GM18858 (cell line): ENCODE measurements at regions not wholly inside any gene's neighbourhood (a gene's known extent, or its start where the extent isn't known, plus 50 kb on each side); places are given as distances from the start of the nearest gene placed in this dataset.
"Not testable (repeated sequence)": the region's sequence is repeated elsewhere in the genome, so short reads cannot be mapped to it uniquely, and the experiment has no call there.

ENCODE experiments used
- ATAC-seq: cut with Tn5 transposase; IDR thresholded peaks from one replicate; pipeline ENCODE4 v1.9.1; 2021; ENCODE audit not compliant: unreplicated experiment

- ATAC-seq: no peak
Observed at GRCh38 chr15:22240403-22240802, 160.1 kb downstream of the OR4M2 start.

DNA sequence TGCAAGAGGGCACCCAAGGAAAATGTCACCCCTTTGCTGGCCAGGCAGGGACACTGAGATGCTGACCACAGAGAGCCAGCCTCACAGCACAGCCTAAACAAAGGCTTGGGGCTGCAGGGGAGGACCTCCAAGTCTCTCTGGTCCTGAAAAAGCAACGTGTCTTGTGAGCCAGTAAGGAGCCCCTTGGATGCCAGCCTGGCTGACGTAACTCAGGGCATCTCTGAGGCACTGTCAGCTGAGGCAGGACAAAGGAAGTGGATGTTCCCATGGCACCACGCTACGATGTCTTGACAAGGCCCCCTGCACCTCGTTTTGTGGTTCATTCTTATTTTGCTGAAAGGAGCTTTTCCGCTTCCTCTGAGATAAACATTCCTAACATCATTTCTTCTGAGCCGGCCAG is 160.7 kb downstream of the OR4M2 start:
- no peak for ATAC-seq

GRCh38 chr15:22241451-22241850 is 161.1 kb downstream of the OR4M2 start:
- no peak for ATAC-seq

DNA sequence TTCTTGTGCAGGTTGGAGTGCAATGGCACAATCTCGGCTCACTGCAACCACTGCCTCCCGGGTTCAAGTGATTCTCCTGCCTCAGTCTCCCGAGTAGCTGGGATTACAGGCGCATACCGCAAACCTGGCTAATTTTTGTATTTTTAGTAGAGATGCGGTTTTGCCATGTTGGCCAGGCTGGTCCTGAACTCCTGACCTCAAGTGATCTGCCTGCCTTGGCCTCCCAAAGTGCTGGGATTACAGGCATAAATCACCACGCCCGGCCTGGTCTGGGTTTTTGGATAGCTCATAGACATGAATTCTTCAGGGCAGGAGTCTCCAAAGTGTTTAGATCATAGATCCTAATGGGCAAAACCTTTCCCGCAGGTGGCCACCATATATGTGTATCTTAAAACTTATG is 162.0 kb downstream of the OR4M2 start:
- ATAC-seq: not testable (repeated sequence)

DNA sequence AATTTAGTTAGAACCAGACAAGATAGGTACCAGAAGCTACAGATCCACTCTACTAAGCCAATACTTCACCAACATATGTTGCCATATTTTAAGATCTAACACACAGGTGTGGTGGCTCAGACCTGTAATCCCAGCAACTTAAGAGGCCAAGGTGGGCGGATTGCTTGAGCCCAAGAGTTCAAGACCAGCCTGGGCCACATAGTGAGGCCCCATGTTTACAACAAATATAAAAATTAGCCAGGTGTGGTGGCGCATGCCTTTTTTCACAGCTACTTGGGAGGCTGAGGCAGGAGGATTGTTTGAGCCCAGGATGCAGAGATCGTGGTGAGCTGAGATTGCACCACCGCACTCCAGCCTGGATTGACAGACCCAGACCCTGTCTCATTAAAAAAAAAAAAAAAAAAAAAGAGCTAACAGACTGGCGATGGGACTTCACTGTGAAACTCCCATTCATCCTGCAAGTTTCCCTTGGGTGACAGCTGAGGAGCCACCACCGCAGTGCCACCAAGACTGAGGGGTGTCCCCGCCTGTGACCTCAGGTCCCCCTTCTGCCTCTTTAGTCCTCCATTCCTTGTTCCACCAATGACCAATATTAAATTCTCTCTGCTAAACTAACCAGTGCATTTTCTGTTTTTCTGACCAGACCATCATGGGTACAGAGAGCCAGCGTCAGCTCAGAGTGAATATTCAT is 163.3 kb downstream of the OR4M2 start:
- no peak for ATAC-seq

GRCh38 chr15:22249511-22249910 is 169.2 kb downstream of the OR4M2 start:
- ATAC-seq: not testable (repeated sequence)

DNA sequence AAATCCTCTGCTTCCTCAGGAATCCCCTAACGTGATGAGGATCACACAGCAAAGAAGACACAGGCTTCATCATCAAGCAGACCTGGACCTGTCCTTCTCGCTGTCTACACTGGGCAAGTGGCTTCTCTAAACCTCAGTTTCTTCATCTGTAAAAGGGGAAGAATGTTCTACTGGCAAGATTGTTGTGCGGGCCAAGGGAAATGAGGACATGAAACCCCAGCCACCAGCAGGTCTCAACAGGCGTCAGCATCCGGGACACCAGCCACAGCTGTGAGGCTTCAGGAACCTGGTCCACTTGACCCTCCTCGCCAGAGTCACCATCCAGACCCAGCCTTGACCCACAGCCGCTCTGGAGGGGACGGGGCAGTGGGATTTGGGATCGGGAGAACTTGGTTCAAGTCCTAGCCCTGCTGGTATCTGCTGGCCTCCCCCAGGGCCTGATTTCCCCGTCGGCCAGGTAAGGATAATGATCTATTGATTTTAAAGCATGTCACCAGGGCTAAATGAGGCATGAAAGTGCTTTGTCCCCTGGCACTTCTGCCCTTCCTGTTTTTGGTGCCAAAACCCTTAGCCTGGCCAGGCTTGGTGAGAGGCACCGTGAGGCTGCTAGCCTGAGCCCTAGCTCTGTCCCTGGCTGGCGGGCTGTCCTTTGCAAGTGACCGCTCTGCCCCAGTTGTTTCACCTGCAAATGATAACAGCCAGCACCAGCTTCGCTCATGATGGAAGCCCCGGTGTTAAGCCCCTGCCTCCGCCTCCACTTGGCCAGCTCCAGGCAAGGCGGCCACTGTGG is 170.4 kb downstream of the OR4M2 start:
- ATAC-seq: not testable (repeated sequence)

- no peak for ATAC-seq
Observed at GRCh38 chr15:22251422-22251821, 171.1 kb downstream of the OR4M2 start.

GRCh38 chr15:22252047-22252446 is 171.7 kb downstream of the OR4M2 start:
- not testable (repeated sequence) for ATAC-seq

GRCh38 chr15:22252521-22252920 is 172.2 kb downstream of the OR4M2 start:
- not testable (repeated sequence) for ATAC-seq

DNA sequence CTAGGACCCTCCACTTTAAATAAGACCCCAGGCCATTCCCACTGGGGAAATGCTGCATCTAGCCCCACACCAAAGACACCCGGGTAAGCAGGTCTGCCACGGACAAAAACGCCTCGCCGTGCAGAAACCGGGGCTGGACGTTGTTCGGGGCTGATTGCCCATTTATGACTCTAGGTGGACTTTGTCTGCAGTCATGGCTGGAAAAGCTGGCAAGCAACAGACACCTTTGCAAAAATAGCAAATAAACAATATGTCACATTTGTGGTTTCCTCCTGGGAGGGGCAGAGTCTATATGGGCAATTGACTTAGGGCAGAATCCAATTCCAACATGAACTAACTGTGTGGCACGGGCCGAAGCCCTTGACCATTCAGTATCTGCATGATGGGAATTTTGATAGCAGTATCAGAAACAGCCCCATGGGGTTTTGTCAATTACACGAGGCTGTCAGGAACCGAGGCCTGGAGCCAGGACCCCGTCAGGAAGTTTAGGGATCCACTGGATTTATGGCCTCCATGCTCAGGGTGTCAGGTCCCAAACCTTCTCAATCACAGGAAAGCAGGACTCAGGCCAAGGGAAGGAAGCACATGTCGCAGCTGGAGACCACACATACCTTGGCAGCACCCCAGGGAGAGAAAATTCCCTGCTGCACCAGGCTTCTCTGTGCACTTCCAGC is 172.8 kb downstream of the OR4M2 start:
- not testable (repeated sequence) for ATAC-seq

DNA sequence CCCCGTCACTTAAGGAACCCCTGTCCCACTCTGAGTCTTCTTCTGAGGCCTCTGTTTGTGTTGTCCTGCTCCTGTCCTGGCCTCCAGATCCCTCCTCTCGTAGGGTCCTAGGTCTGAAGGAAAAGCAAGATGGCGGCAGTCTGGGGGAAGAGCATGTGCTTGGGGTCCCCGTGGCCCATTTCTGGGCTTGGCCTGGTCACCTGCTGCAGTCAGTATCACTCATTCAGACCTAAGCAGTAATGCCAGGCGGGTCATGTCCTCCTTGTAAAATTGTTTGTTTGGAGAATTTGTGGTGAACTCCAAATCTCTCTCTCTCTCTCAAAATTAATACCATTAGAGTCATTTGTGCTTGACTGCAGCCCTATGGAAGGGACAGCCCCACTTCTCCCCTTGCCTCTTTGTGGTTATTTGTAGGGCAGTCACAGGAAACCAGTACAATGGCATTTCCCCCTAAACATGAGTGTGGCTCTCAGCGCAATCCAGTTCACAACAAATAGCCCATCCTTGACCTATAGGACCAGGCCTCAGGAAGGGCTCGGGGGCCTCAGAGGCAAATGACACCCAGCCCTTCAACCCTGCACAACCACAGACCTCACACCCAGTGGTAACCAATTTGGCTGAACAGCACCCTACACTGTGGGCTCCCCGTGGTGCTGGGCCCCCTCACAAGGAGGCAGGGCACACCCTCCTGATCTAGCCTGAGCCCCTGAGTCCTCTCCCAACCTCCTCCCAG is 173.5 kb downstream of the OR4M2 start:
- ATAC-seq: peak; percentile 83

- peak; percentile 31 for ATAC-seq
Observed at GRCh38 chr15:22254409-22255045, 174.2 kb downstream of the OR4M2 start.

DNA sequence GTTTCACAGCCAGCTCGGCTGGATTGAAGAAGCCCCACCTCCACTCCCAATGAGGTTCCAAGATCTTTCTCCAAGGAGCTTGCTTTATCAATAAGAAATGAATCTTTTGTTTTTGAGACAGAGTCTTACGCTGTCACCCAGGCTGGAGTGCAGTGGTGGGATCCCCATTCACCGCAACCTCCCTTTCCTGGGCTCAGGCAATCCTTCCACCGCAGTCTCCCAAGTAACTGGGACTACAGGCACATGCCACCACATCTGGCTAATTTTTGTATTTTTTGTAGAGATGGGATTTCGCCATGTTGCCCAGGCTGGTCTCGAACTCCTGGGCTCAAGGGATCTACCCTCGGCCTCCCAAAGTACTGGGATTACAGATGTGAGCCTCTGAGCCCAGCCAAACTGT is 175.3 kb downstream of the OR4M2 start:
- not testable (repeated sequence) for ATAC-seq

DNA sequence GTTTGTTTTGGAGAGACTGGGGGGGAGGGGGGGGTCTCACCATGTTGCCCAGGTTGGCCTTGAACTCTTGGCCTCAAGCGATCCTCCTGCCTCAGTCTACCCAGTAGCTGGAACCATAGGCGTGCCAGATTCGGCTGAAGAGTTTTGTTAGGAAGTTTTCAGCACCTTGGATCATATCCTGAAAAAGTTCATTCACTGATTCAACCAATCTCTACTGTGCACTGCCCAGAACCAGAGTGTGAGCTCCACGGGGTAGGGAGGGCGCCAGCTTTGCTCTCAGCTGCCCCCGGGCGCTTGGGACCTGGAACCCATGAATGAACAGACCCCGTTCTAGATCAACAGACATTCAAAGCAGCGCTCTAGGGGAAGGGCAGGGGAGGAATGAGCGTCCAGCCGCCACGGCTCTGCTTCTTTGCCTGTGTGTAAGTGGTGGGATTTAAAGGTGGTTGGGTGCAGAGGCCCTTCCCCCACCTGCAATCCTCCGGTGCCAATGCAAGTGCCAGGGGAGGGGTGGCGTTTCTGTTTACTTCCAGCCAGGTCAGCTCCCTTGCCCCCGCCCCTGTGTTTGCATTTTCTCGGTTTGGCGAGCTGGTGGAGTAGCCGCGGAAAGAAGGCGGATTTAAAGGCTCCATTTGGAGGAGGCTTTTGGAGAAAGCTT is 176.2 kb downstream of the OR4M2 start:
- ATAC-seq: not testable (repeated sequence)

GRCh38 chr15:22257047-22258008 is 177.0 kb downstream of the OR4M2 start:
- ATAC-seq: no peak

- ATAC-seq: no peak
Observed at GRCh38 chr15:22258009-22258397, 177.7 kb downstream of the OR4M2 start.

GRCh38 chr15:22258398-22259150 is 178.2 kb downstream of the OR4M2 start:
- no peak for ATAC-seq
